HG02938 (cell line): ENCODE measurements at regions not wholly inside any gene's neighbourhood (a gene's known extent, or its start where the extent isn't known, plus 50 kb on each side); places are given as distances from the start of the nearest gene placed in this dataset.
"Not testable (repeated sequence)": the region's sequence is repeated elsewhere in the genome, so short reads cannot be mapped to it uniquely, and the experiment has no call there.

Experiments
- ATAC-seq: cut with Tn5 transposase; IDR thresholded peaks from one replicate; pipeline ENCODE4 v1.9.1; 2021; ENCODE audit warnings: mild to moderate bottlenecking, moderate library complexity; ENCODE audit not compliant: unreplicated experiment

GRCh38 chr14:97948841-97949240 is 1151.7 kb downstream of the VRK1 start:
- no peak for ATAC-seq

DNA sequence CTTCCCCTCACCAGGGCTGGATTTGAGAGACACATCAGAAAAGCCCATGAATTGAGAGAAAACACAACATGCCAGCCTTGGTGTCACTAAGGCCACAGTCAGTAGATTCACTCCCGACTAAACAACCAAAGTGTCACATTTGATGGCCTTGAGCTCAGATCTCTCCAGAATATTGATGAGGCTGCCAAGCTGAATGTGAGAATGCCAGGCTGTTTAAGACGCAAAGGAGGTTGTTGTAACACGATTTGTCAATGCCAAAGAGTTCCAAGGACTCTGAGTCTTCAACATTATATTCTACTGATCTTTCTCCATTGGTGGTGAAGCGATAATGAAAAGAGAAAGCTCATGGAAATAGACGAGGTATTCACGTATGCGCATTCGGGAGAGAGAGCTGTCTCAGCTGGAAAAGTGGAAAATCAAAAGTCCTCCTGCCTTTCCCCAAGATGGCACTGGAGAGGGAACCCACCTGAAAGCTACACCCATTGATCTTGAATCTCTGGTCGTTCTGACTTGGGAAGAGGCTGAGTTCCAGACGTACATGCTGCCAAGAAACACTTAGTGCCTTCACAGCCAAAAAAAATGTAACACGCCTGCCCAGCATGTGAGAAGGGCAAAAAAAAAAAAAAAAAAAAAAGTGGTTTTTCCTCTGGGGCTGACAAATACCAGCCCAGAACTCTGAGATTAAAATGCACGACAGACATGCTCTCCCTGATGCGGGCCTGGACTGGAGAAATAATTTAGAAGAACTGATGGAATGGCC is 1159.6 kb downstream of the VRK1 start:
- no peak for ATAC-seq

- no peak for ATAC-seq
Observed at GRCh38 chr14:97959251-97959650, 1162.1 kb downstream of the VRK1 start.

DNA sequence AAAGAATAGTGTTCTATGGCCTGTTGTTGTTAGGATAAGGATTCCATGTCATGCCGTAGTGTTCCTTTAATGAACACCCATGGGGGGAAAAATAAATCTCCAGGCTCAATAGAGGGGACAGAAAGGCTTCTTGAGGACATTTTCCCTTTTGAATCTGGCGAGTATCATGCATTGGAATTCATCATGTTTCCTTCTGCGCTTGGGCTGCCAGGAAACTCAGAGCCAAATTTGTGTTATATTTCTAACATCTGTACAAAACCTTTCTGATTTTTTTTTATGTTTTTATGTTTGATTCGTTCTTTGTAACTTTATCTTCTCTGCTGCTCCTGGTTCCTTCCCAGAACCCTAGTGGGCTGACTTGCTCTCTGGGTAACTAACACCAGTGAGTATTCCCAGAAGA is 1163.3 kb downstream of the VRK1 start:
- no peak for ATAC-seq

GRCh38 chr14:97970222-97970621 is 1173.0 kb downstream of the VRK1 start:
- ATAC-seq, result no peak

DNA sequence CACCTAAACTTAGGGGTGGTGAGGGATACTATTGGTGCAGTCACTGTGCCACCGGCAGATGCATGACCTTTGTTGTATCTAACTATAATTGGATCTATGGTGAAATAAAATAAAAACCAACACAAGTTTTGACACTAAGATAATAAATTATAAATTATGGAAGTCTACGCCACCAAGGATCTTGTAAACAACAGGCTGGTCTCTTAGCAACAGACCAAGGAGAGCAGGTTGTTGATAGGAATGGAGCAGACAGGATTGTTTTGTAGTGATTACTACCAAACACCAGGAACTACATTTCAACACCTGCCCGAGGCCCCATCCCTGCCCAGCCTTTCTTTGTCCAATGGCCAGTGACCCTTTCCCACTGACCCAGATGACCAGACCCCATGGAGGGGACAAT is 1178.0 kb downstream of the VRK1 start:
- no peak for ATAC-seq

DNA sequence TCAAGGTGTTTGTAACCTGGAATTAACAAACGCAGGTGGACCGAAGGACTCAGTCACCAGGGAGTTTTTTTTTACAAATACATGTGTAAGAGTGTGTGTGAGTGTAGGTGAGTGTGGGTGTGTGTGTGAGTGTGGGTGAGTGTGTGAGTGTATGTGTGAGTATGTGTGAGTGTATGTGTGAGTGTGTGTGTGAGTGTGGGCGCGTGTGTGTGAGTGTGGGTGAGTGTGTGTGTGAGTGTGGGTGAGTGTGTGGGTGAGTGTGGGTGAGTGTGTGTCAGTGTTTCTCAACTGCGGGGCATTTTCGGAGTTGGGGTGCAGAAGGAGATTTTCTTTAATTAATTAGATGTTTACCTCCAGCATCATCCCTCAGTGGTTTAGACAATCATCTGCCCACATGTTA is 1178.8 kb downstream of the VRK1 start:
- no peak for ATAC-seq

DNA sequence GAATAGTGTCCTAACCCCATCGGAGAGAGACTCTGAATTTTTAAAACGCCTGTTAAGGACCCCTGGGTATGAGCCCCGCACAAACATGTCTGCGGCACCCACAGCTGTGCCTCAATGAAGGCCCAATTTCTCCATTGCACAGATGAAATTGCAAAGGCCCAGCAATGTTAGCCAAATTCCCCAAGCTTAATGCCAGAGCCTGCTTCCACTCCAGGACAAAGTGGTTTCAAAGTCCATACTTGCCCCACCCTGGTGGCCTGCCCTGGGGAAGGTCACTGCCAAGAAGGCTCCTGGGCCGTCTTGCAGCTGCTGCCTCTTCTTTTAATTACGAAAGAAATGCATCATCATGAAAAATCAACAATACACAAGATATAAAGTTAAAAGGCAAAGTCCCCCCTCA is 1179.7 kb downstream of the VRK1 start:
- ATAC-seq, result no peak

GRCh38 chr14:97977651-97978261 is 1180.6 kb downstream of the VRK1 start:
- ATAC-seq, result no peak

DNA sequence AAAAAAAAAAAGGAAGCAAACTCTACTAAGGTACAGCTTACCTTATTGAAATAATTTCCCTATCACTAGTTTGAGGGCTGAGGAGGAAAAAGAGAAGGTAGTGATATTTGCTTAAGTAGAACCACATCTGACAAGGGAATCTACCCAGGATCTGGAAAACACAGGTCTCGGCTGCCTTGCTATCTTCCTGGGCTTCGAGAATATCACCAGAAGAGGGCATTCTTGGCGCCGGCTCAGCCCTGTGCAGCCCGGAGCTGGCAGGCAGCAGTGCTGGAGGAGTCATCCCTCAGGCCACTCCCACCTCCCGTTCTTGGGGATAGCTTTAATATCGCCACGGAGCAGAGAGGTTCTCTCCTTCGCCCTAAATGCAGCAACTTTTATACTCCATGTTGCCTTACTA is 1181.2 kb downstream of the VRK1 start:
- ATAC-seq, result no peak

DNA sequence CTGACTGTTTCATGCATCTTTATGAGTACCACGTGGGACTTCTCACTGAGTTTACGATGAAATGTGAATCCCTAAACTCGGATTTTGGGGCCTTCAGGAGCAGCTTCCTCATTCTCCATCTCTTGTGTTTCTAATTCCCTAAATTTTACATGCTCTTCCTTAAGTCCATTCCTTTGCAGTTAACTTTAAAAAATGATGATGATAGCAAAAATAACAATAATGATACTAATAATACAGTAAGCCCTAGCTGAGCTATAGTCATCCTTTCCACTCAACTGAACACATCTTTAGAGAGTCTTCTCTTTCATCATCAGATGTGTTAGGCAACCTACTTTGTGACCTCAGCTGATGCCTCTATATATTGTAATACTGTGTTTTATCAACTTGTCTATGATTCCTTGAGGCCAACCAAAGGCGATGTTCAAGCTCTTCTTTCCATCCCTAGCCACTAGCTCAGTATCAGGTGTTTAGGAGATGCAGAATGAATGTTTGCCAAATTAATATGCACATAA is 1196.4 kb downstream of the VRK1 start:
- ATAC-seq, result no peak

- no peak for ATAC-seq
Observed at GRCh38 chr14:97994020-97994531, 1196.9 kb downstream of the VRK1 start.

- ATAC-seq, result no peak
Observed at GRCh38 chr14:97995038-97995437, 1197.9 kb downstream of the VRK1 start.

- no peak for ATAC-seq
Observed at GRCh38 chr14:97995531-97995930, 1198.3 kb downstream of the VRK1 start.

DNA sequence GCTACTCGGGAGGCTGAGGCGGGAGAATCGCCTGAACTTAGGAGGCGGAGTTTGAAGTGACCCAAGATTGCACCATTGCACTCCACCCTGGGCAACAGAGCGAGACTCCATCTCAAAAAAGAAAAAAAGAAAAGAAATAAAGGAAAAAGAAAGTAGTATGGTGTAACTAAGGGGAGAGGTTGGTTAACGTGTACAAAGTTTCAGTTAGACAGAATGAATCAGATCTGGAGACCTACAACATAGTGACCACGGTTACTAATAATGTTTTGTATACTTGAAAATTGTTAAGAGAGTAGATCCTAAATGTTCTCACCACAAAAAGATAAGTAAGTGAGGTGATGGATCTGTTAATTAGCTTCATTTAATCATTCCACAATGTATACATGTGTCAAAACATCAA is 1208.8 kb downstream of the VRK1 start:
- no peak for ATAC-seq

- no peak for ATAC-seq
Observed at GRCh38 chr14:98008381-98009113, 1211.4 kb downstream of the VRK1 start.

- ATAC-seq, result not testable (repeated sequence)
Observed at GRCh38 chr14:98009177-98009576, 1212.0 kb downstream of the VRK1 start.

- ATAC-seq, result no peak
Observed at GRCh38 chr14:98010784-98011183, 1213.6 kb downstream of the VRK1 start.

DNA sequence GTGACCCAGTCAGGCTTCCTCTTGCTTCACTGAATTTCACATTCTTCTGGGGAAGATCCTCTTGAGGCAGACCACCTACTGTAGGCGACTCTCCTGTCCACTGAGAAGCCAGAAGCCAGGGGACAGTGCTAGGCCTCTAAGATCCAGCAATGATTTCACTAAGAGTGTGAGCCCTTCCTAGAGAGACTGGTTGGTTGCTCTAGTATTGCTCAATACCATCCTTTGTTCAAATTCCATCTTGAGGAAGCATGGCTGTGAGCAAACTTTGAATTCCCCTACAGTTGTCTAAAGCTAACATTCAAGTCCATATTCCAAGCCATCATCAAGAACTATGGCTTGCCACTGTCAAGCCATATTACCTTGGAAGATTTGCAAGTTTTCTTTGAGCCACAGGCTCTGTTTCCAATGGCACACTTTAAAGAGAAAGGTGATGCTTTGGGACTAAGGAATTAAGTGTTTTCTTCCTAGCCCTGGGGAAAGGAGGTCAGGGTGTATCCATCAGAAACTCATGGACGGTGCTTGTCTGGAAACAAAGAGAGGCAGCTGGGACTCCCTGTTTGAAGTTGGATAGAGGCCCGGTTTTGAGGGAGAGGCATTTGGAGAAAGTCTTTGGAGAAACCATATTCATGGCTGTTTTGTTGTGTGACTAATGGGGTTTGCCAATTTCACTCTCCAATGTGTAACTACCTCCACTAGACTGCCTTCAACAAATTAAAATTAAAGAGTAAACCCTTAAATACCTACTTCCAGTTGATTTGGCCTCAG is 1217.9 kb downstream of the VRK1 start:
- no peak for ATAC-seq

DNA sequence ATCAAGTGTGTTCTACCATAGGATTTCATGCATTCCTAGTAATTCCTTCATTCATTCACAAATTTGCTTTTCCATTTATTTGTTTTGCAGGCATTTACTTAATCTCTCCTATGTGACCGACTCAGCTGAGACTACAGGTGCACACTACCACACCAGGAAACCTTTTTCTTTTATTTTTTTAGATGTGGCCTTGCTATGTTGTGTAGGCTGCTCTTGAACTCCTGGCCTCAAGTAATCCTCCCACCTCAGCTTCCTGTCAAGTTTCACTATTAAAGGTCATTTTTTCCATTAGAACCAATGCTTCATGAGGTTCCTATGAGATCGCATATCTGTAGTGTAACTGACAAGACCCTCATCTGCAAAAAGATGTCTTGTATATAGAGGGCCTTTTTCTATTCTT is 1218.7 kb downstream of the VRK1 start:
- no peak for ATAC-seq

- ATAC-seq, result no peak
Observed at GRCh38 chr14:98018628-98019027, 1221.4 kb downstream of the VRK1 start.
